PC-9 (cell line): ENCODE measurements at regions not wholly inside any gene's neighbourhood (a gene's known extent, or its start where the extent isn't known, plus 50 kb on each side); places are given as distances from the start of the nearest gene placed in this dataset.

ENCODE experiments used
- BruUV-seq: library from RNA; stranded (reverse); fragments of 400-500 nt; replicated peaks from 2 replicates; lab custom pipeline; 2021; lab: Mats Ljungman, UMichigan
- CTCF ChIA-PET: fragments of 300-600 bp; sonication (Branson Sonifier 250); formaldehyde crosslinking; loops from one replicate; lab custom pipeline; 2022; ENCODE audit warnings: antibody characterized with exemption; lab: Charles Lee
- POLR2A ChIA-PET: fragments of 300-600 bp; sonication (Branson Sonifier 250); formaldehyde crosslinking; loops from one replicate; lab custom pipeline; 2022; ENCODE audit warnings: antibody characterized with exemption; ENCODE audit not compliant: unreplicated experiment; lab: Charles Lee
- DNase-seq, 2 experiments: peaks; one replicate each; pipeline versions ENCODE4 v3.0.0 to v3.0.0-alpha.2; 2015 to 2022; ENCODE audit warnings: mixed read lengths in 1 of 2
- H2AFZ ChIP-seq: fragments of 200-600 bp; sonication (generic); 2 replicates; pipeline ENCODE4 v1.8.1; 2017; ENCODE audit warnings: antibody characterized with exemption
- H3F3A ChIP-seq: fragments of 200-600 bp; sonication (generic); 2 replicates; pipeline ENCODE4 v1.8.1; 2017; ENCODE audit warnings: antibody characterized with exemption, mild to moderate bottlenecking, low read depth; ENCODE audit not compliant: insufficient read depth
- H3K27ac ChIP-seq: fragments of 200-600 bp; sonication (generic); 2 replicates; pipeline ENCODE4 v1.6.1; 2016; ENCODE audit warnings: mixed run types
- H3K27me3 ChIP-seq: fragments of 200-600 bp; sonication (generic); 2 replicates; pipeline ENCODE4 v1.6.1; 2016; ENCODE audit warnings: low read depth, mixed run types; ENCODE audit not compliant: insufficient read depth
- H3K36me3 ChIP-seq: fragments of 200-600 bp; sonication (generic); 2 replicates; pipeline ENCODE4 v1.6.1; 2016; ENCODE audit warnings: low read depth, mixed run types
- H3K4me1 ChIP-seq: fragments of 200-600 bp; sonication (generic); replicated peaks from 2 replicates; pipeline ENCODE4 v1.6.1; 2016; ENCODE audit warnings: mixed run types; ENCODE audit not compliant: insufficient read depth
- H3K4me2 ChIP-seq: fragments of 200-600 bp; sonication (generic); 2 replicates; pipeline ENCODE4 v1.6.1; 2017; ENCODE audit warnings: mixed run types
- H3K4me3 ChIP-seq: fragments of 200-600 bp; sonication (generic); 2 replicates; pipeline ENCODE4 v1.6.1; 2016; ENCODE audit warnings: mixed run types
- H3K79me2 ChIP-seq: fragments of 200-600 bp; sonication (generic); 2 replicates; pipeline ENCODE4 v1.6.1; 2017; ENCODE audit warnings: low read depth, mixed run types
- H3K9me2 ChIP-seq: fragments of 200-600 bp; sonication (generic); 2 replicates; pipeline ENCODE4 v1.8.1; 2017; ENCODE audit warnings: mild to moderate bottlenecking; ENCODE audit not compliant: insufficient read depth
- H3K9me3 ChIP-seq: fragments of 200-600 bp; sonication (generic); 2 replicates; pipeline ENCODE4 v1.8.1; 2016; ENCODE audit warnings: low read depth; ENCODE audit not compliant: insufficient read depth
- H4K20me1 ChIP-seq: fragments of 200-600 bp; sonication (generic); 2 replicates; pipeline ENCODE4 v1.8.1; 2017; ENCODE audit not compliant: insufficient read depth
- EZH2 ChIP-seq: fragments of 200-600 bp; sonication (generic); IDR thresholded peaks from 2 replicates; pipeline ENCODE4 v1.8.0; 2017; ENCODE audit warnings: antibody characterized with exemption, low read depth
- intact Hi-C: fragments of 100-400 bp; cut with micrococcal nuclease; formaldehyde crosslinking; loops from one replicate; pipeline ENCODE4 v1.10.0; 2022; ENCODE audit not compliant: unreplicated experiment
- TF ChIP-seq, protein P1 (sequence below): fragments of 200-600 bp; sonication (generic); conservative IDR thresholded peaks from 2 replicates; pipeline ENCODE4 v1.6.1; 2017; ENCODE audit warnings: mixed run types, antibody characterized with exemption, mild to moderate bottlenecking, moderate library complexity

- ChIA-PET POLR2A (no interaction called here), CTCF (no interaction called here)
- Histone ChIP-seq H3K9me2 (peaks cover 4% of the 10 kb centered on the region; the same call in 1 of the 2 replicates), H4K20me1 (no peaks in the 10 kb centered on the region), H3K79me2 (no peaks in the 10 kb centered on the region), H3K36me3 (no peaks in the 10 kb centered on the region), H3K27me3 (no peaks in the 10 kb centered on the region), H3K9me3 (no peaks in the 10 kb centered on the region), H3K27ac (no peak overlapping the region), H2AFZ (no peak overlapping the region), H3F3A (no peaks in the 10 kb centered on the region), H3K4me1 (no peaks in the 10 kb centered on the region), H3K4me2 (no peak overlapping the region), H3K4me3 (no peak overlapping the region)
- intact Hi-C loops: no loop called here
- DNase-seq: no peak
- no TSS peak for BruUV-seq
- TF ChIP-seq, protein P1, sequence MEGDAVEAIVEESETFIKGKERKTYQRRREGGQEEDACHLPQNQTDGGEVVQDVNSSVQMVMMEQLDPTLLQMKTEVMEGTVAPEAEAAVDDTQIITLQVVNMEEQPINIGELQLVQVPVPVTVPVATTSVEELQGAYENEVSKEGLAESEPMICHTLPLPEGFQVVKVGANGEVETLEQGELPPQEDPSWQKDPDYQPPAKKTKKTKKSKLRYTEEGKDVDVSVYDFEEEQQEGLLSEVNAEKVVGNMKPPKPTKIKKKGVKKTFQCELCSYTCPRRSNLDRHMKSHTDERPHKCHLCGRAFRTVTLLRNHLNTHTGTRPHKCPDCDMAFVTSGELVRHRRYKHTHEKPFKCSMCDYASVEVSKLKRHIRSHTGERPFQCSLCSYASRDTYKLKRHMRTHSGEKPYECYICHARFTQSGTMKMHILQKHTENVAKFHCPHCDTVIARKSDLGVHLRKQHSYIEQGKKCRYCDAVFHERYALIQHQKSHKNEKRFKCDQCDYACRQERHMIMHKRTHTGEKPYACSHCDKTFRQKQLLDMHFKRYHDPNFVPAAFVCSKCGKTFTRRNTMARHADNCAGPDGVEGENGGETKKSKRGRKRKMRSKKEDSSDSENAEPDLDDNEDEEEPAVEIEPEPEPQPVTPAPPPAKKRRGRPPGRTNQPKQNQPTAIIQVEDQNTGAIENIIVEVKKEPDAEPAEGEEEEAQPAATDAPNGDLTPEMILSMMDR: no peak
- no peak for TF ChIP-seq EZH2
Observed at GRCh38 chr12:58776144-58776543, 144.2 kb downstream of the LRIG3 start.

- Histone ChIP-seq H3K27me3 (no peaks in the 10 kb centered on the region), H3K4me2 (no peak overlapping the region), H3K4me1 (no peaks in the 10 kb centered on the region), H2AFZ (no peak overlapping the region), H3K79me2 (no peaks in the 10 kb centered on the region), H3K9me3 (no peaks in the 10 kb centered on the region), H3F3A (no peaks in the 10 kb centered on the region), H3K36me3 (no peaks in the 10 kb centered on the region), H3K27ac (no peak overlapping the region), H4K20me1 (no peaks in the 10 kb centered on the region), H3K4me3 (no peak overlapping the region), H3K9me2 (no peaks in the 10 kb centered on the region)
- TF ChIP-seq, protein P1: no peak
- TF ChIP-seq EZH2: no peak
- CTCF ChIA-PET: no interaction called here
- intact Hi-C loops: no loop called here
- DNase-seq: no peak
- POLR2A ChIA-PET: no interaction called here
- no TSS peak for BruUV-seq
Observed at GRCh38 chr12:58777815-58778214, 142.5 kb downstream of the LRIG3 start.

DNA sequence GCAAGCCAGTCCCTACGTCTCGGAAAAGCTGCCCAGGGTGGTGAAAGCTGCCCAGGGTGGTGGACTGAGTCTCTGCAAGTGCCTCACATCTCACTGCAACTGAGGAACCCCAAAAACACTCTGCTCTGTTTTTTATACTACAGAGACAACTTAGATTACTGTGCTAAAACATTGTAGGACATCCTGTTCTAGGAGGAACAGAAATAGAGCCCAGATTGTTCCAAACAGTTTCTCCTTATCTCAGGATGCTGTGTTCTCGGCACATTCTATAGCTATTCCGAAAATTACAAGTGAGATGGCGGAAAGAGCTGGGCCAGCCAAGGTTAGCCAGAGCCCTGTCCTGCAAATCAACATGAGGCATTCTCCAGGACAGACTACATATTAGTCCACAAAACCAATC lies 138.7 kb downstream of the LRIG3 start:
- H3K9me3 ChIP-seq: no peaks in the 10 kb centered on the region
- no peaks in the 10 kb centered on the region for H3K9me2 ChIP-seq
- CTCF ChIA-PET: no interaction called here
- H3K27ac ChIP-seq: no peak overlapping the region
- H3K27me3 ChIP-seq: no peaks in the 10 kb centered on the region
- DNase-seq: no peak
- H3K4me3 ChIP-seq: no peak overlapping the region
- no peak overlapping the region for H2AFZ ChIP-seq
- no peaks in the 10 kb centered on the region for H4K20me1 ChIP-seq
- H3F3A ChIP-seq: no peaks in the 10 kb centered on the region
- BruUV-seq: no TSS peak
- POLR2A ChIA-PET: no interaction called here
- H3K4me1 ChIP-seq: no peaks in the 10 kb centered on the region
- TF ChIP-seq EZH2: no peak
- TF ChIP-seq, protein P1: no peak
- no peaks in the 10 kb centered on the region for H3K79me2 ChIP-seq
- intact Hi-C loops: no loop called here
- H3K4me2 ChIP-seq: no peak overlapping the region
- H3K36me3 ChIP-seq: no peaks in the 10 kb centered on the region
